ENCODE measurements at regions not wholly inside any gene's neighbourhood (a gene's known extent, or its start where the extent isn't known, plus 50 kb on each side); places are given as distances from the start of the nearest gene placed in this dataset.

DNA sequence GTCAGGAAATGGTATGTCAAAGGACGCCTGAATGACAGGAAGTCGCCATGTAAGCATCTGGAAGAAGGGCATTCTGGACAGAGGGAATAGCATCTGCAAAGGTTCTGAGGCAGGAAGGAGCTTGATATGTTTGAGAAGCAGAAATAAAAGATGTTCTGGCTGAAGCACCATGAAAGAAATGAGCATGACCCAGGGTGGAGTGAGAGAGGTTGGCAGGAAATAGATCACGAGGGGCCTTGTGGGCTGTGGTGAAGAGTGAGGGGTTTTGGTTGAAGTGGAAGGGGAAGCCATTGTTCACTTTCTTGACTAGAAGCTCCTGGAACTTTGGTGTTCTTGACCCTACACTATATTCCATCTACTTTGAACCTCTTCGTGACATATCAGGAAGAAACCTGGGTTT, 99.4 kb upstream of the PARP11 start:
- no peak for TF ChIP-seq CTCF (IDR thresholded peaks at IDR 0.05)
- no peak for TF ChIP-seq POLR2A (IDR thresholded peaks at IDR 0.05)
